HL-60/S4 treated with retinoic acid at 250 ng/mL for 4 days and 3 days (cell line): ENCODE measurements at regions not wholly inside any gene's neighbourhood (a gene's known extent, or its start where the extent isn't known, plus 50 kb on each side); places are given as distances from the start of the nearest gene placed in this dataset.
"Not testable (repeated sequence)": the region's sequence is repeated elsewhere in the genome, so short reads cannot be mapped to it uniquely, and the experiment has no call there.

Experiments used
- in situ Hi-C: fragments of 300-500 bp; cut with MboI; formaldehyde crosslinking; loops from 2 replicates; pipeline ENCODE4 v1.7.0; 2022; ENCODE audit warnings: low sequenced_read_pairs

DNA sequence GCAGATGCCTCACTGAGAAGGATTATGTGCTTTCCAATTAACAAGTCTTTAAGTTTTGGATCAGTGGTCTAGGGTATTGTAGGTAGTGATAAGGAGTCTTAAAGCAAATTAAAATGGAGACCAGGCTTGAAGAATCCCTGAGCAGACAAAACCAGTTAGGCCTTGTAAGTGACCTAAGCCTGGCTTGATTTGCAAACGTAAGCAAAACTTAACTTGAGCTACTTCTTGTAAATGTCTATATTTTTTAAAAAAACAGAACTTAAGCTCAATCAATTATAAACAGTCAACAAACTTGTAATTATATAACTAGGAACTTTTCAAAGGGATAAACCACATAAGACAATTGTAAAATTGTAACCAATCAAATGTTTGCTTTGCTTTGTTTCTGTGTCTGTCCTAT is 72.7 kb upstream of the NALF2 start:
- in situ Hi-C loops: no loop called here

DNA sequence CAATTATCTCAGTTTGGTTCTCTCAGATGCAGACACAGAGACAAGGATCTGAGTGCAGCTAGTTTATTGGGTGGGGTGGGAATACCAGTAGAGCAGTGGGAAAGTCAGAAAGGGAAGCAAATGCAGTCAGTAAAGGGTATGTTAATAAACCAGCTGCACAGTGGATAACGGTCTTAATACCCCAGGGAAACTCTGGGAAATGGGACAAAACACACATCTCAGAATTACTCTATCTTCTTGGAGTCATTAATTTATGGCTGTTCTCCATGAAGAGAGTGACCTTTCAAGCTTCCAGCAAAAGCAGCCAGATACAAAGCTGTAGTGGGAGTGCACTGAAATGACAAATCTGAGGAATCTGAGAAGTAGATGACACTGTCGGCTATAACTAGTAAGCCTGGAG is 73.3 kb upstream of the NALF2 start:
- in situ Hi-C loops: no loop called here

DNA sequence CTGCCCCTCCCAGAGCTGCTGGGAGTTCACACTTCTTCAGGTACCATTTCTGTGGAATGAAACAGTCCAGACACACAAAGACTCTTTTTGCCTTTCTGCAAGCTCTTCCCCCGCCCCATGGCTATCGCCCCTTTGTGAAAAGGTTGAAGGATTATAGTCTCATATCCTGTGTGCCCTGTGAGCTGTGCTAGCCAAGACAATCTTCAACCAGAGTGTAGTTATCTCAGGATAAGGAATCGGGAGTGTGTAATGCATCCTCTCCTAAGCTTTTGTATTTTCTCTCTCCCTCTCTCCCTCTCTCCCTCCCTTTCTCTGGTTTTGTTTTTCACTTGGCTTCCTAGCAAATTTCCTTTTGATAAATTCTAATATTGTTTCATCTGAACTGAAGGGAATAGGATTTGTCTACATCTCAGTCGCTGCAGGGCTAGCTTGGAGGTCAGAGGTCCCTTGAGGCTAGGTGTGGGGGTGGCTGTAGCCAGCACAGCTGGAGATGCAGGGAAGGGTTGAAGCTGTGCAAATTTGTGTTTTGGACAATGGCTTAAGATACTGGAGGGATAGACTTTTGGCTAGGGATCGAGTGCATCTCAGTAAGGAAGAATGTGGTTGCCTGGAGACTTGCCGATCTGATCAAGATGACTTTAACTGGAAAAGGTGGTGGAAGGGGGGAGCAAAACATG is 74.6 kb upstream of the NALF2 start:
- in situ Hi-C loops: no loop called here

DNA sequence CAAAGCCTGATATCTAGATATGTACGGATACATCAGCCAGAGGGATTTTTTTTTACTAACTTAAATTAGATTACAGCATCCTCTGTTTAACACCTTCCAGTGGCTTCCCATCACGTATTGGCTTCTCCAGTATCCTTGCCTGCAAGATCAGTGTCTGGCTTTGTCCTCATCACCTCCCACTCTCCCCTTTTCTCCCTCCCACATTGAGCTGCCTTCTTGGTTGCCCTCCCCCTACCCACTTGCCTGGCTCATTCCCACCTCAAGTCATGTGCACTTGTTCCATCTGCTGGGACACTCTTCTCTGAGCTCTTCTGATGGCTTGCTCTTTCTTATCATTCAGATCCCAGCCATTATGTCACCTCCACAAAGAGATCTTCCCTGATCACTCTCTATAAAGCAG is 75.9 kb upstream of the NALF2 start:
- in situ Hi-C loops: no loop called here

DNA sequence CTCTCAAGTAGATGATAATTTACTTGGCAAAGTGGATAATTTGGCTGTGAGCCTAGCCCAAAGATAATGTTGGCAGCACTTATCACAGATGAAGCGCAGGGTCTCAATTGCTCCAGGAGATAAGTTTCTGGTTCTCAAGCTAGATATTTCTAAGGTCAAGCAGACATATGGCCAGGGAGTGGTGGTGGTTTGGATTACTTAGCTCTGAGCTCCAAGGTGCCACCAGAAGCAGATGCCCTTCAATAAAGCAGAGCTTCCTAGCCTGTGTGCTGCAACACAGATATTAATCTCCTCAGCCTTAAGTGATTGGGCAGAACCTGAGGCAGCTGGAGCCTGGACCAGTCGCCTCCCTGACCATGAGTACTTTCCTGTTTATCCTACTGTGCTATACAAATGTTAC is 79.2 kb upstream of the NALF2 start:
- in situ Hi-C loops: no loop called here

DNA sequence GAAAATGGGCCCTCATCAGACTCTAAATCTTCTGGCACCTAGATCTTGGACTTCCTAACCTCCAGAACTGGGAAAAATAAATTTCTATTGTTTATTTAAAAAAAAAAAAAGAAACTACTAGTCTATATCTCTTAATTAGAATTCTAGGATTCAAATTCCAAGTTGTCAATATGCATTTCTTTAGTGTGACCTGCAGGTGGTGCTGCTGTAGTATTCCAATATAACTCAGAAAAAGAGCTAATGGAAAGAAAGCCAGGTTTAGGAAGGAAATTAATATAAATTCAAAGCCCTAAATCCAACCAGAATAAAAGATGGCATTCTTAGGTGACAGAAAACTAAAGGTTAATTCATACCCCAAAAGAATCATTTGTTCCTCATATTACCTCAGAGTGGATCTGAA is 80.0 kb upstream of the NALF2 start:
- in situ Hi-C loops: no loop called here

DNA sequence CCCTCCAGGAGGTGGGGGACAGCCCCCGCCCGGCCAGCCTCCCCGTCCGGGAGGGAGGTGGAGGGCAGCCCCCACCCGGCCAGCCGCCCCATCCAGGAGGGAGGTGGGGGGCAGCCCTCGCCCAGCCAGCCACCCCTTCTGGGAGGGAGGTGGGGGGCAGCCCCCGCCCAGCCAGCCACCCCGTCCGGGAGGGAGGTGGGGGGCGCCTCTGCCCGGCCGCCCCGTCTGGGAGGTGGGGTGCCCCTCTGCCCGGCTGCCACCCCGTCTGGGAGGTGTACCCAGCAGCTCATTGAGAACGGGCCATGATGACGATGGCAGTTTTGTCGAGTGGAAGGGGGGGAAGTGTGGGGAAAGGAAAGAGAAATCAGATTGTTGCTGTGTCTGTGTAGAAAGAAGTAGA is 81.9 kb upstream of the NALF2 start:
- in situ Hi-C loops: not testable (repeated sequence)

DNA sequence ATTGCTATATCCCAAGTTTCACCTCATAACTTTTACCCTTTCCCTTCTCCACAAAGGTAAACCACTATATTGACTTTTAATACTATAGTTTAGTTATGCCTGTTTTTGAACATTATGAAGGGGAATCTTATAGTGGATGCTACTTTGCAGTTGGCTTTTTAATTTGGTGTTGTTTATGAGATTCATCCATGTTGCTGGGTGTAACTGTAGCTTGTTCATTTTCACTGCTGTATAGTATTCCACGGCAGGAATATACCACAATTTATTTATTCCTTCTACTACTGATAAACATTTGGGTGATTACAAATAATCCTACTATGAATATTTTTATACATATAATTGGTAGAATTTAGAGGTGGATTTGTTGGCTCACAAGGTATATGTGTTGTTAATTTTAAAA is 88.4 kb upstream of the NALF2 start:
- in situ Hi-C loops: no loop called here

DNA sequence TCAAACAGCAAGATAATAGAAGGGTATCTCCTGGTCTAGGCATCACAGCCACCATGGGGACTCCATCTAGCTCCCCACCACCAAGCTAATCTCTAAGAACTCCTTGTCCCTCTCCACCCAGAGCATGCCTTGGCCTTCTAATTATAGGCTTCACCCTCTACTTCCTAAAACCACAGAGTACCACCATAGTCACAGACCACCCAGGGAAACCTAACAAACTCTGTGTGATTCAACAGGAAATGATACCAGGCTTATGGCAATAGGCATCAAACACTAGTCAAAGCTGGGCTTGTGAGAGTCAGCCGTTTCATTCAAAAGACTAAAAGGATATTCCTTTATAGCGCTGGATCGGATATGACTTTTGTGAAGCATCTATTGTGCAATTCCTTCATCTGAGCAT is 91.5 kb upstream of the NALF2 start:
- in situ Hi-C loops: no loop called here

DNA sequence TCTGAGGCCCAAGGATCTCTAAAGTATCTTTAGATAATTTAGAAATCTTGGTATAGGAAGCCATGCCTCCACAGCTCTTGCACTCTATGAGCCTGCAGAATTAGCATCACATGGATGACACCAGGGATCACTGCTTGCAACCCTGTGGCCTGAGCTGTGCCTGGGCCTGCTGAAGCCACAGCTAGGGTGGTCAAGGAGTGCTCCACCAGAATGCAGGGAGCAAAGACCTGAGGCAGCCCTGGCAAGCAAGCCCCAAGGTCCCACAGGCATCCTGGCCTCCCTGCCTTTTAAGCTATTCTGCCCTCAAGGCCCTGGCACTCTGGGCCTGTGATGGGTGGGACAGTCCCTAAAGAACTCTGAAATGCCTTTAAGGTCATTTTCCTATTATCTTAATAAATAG is 105.2 kb upstream of the NALF2 start:
- in situ Hi-C loops: no loop called here

DNA sequence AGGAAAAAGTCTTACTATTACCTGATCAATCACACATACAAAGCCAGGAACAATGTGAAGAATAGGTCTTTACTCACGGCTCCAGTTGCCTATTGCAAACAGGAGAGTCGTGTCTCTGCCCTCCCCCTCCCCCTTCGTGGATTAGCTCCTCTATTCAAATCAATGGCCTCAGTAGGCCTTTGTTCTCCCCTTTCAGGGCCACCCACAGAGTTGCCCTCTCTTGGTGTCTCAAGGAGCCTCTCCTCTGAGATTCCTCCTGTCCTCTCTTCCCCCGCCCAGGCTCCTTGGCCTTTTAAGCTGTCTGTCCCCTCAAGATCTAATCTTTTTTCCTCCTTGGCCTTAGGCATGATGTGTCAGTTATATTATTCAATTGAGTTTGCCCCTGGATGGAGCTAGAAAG is 107.2 kb upstream of the NALF2 start:
- in situ Hi-C loops: no loop called here

DNA sequence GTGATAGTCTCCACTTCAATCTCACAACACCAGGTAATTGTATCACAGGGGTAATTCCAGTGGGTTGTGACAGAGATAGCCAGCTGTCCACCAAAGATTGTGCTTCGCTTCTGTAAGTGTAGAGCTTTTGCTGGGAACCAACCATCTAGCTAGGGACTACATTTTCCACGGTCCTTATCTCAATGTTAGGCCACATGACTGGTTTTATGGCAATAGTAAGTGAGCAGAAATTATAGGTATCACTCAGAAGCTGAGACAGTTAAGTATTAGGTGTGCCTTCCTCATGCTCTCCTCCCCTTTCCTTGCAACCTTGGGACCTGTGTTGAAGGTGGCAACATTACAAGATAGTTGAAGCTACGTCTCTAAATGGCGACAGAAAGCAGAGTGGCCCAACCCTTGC is 108.8 kb upstream of the NALF2 start:
- in situ Hi-C loops: no loop called here

DNA sequence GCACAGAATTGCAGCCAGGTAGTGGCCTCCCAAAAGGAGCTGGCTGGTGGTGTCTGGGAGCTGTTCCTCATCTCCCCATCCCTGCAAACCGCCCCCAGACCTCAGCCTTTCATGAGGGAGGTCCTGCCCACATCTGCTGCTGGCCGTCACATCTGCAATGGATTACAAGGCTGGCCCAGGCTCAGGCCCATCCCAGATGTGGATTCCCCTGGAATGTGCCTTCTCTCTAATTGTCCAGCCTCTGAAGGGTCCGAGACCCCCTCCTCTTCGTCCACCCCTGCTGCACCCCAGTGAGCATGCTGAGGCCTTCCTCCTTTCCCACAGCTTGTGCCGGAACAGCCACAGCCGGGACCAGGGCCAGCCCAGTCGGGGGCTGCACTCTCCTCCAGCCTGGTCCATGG is 115.0 kb upstream of the NALF2 start:
- in situ Hi-C loops: no loop called here

DNA sequence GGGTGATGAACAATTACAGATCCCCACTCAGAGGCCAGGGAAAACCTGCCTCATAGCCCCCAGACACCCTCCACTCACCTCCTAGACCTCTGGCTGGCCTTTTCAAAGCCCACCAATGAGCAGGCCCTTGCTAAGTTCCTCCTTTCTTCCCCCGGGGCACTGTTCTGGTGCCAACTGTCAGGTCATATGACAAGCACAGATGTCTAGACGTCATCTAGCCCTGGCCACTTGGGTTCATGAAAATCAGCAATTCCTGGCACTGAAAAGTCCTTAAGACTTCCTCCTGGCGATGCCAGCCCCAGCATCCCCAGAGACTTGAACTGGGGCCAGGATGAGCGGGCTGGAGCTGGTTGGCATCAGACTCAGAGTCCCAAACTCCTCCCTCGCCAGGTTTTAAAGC is 115.6 kb upstream of the NALF2 start:
- in situ Hi-C loops: no loop called here

DNA sequence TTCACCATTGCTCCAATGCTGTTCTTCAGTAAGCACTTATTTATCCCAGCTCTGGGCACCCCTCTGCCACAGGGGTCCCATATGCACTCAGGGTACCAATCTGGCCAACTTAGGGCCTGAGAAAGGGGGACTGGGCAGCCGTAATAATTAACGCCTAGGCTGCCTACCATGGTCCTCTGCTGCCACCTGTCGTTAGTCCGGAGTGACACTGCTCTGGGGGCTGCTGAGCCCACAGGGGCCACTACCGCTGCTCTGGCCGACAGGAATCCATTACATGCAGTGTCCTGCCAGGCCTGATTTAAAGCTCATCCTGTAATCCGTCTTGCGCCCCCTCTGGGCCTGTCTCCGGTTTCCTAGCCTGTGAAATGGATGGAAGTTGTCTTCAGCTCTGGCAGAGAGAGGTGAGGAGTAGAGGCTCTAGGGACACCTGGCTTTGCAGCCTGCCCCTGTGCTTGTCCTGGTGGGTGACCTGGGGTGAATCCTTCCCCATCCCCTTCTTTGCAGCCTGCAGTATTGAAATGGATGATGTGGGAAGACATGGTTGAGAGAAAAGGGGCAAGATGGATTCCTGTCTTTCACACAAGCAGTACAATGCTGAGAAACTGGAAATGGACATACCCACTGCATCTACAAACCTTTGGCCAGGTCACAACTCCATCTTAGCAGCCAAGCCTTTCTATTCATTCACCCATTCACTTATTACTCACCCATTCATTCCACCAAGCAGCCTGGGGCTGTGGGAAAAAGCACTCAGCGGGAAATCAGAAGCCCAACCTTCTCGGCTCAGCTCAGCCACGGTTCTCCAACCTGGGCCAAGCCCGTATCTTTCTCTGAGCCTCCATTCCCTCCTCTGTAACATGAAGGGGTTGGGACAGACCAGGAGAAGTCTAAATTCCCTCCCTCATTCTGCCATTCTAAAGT is 116.3 kb upstream of the NALF2 start:
- in situ Hi-C loops: no loop called here

DNA sequence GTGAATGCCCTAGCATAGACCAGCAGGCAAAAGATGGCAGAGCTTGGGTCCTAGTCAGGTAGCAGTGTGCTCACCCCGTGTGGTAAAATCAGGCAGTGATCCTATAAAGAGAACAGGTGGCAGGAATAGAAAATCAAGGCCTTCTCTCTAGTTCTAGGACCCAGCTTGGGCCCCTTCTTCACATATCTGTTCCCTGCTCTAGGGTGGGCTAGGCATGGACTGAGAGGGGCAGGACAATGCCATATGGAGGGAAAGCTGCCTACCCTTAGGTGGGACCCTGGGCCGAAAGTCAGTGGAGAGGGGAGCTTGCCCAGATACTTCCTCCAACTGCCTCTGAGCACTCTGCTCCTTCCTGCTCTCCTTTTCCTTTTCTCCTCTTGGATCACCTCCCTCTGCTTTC is 117.4 kb upstream of the NALF2 start:
- in situ Hi-C loops: no loop called here

DNA sequence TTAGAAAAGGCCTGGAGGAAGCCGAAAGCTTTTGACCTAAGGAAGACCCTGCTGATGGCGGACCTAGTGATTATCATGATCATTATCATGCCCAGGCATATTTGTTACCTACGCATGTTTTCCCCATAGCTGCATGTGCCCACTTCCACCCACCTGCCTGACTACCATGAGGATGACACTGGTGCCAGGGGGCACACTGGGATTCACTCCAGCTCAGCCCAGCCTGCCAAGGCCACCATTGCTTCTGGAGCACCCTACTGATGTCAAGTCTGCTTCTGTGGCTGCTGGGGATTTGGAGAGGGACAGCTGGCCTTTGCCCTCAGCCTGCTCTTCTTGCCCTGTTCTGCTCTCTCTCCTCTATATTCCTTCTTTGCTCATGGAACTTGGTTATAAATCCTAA is 124.7 kb upstream of the NALF2 start:
- in situ Hi-C loops: no loop called here

DNA sequence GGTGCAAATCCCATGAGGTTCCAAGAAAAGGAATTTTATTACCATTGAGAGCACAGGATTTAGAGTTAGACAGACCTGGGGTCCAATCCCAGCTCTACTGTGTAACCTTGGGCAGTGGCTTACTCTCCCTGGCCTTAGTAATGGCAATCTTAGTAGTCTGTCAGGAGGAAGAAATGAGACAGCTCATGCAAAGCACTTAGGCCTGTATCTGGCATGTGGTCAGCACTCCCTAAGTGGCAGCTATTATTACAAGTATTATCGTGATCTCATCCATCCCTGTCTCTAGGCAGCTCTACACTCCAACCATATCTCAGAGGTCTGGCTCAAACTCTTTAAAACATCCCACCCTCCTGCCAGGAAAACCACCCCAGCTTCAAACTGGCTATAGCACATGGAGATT is 129.6 kb upstream of the NALF2 start:
- in situ Hi-C loops: no loop called here

DNA sequence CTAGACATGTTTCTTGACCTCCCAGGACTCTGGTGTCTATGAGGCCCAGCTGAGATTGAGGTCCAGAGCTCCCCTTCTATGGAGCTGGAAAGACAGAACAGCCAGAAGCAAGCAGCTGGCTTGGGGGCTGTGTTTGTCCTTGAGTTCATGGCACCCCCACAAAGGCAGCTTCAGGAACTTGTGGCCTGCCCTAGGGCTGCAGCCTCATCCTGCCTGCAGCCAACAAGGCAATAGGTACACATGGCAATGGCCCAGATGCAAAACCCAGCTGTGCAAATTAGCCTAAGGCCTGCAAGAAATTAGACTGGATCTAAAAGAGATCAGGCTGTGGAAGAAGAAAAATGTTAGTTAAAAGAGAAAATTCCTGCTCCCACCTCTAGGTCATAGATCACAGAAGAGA is 131.7 kb upstream of the NALF2 start:
- in situ Hi-C loops: no loop called here

DNA sequence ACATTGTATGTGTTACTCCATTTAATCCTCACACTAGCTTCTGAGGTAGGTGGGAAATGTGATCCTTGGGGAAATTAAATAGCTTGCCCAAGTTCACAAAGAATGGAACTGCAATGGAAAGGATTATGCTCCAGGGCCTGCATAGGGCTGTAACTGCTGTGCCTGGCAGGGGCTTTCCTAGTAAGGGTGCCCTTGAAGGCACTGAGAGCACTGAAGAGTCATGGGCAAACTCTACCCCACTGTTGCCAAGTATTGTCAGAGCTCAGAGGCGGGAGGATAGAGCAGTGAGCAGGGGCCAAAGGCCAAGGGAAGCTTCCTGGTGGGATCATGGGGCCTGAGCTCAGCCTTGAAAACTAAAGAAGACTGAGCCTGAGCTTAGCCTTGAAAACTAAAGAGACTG is 133.0 kb upstream of the NALF2 start:
- in situ Hi-C loops: no loop called here

DNA sequence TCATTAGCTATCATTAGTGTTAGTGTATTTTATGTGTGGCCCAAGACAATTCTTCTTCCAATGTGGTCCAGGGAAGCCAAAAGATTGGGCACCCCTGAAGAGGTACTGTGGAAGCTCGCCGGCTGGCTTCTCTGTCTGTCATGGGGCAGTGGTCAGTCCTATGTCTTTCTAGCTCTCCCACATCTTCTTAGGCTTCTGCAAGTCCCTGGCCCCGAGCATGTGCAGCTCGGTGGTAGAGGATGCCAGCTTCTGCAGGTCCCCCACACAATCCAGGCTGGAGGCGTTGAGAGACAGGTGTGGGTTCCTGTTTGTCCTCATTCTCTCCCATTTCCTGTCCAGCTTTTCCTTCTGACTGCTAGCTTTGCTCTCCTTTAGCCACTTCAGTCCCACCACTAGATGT is 134.1 kb upstream of the NALF2 start:
- in situ Hi-C loops: no loop called here

DNA sequence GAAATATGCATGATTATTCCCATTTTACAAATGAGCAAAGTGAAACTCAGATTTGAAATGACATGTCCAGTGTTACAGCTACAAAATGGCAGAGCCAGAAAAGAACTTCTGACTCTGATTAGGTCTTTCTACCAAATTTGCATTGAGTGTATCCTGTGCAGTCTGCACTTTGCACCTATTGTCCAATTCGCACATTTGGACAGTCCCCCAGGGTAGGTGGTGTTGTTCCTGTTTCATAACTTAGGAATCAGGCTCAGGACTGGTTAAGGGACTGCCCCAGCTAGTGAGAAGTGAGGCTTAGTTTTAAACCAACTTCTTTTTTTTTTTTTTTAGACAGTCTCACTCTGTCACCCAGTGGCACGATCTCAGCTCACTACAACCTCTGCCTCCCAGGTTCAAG is 137.9 kb upstream of the NALF2 start:
- in situ Hi-C loops: no loop called here

DNA sequence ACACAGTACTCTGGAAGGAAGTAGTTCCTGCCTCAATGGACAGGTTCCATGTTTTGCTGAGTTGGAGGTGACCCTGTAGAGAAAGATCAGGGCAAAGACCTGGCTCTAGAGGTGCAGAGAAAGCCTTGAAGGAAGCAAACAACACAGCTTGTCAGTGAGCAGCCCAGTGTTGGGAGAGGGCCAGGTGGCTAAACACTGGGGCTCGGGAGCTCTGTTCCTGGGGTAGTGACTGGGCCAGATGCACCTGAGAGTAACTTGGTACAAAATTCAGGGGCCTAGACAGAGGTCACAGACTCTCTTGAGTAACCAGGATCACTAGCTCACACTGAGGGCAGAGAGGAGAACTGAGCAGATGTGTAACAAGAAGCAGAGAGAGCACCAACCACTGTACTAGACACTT is 138.4 kb upstream of the NALF2 start:
- in situ Hi-C loops: no loop called here
